Neuronal stem cell (in vitro differentiated cells): ENCODE measurements at regions not wholly inside any gene's neighbourhood (a gene's known extent, or its start where the extent isn't known, plus 50 kb on each side); places are given as distances from the start of the nearest gene placed in this dataset.

Experiments used
- DNase-seq: peaks from one replicate; pipeline ENCODE4 v3.0.0-alpha.2; 2013; ENCODE audit warnings: low spot score
- H2AFZ ChIP-seq: one replicate; pipeline ENCODE4 v1.6.1; 2013; ENCODE audit warnings: mild to moderate bottlenecking, low read length, inconsistent platforms
- H2AK5ac ChIP-seq: 2 replicates; pipeline ENCODE4 v1.6.1; 2013; ENCODE audit warnings: low read depth, mild to moderate bottlenecking, inconsistent platforms, low read length, moderate library complexity, mixed read lengths
- H2BK120ac ChIP-seq: 2 replicates; pipeline ENCODE4 v1.6.1; 2013; ENCODE audit warnings: low read depth, mild to moderate bottlenecking, inconsistent platforms, low read length, moderate library complexity, mixed read lengths
- H2BK12ac ChIP-seq: one replicate; pipeline ENCODE4 v1.6.1; 2013; ENCODE audit warnings: low read length, inconsistent platforms
- H2BK15ac ChIP-seq: 2 replicates; pipeline ENCODE4 v1.6.1; 2013; ENCODE audit warnings: mild to moderate bottlenecking, low read length, inconsistent platforms, mixed read lengths
- H2BK5ac ChIP-seq: one replicate; pipeline ENCODE4 v1.6.1; 2013; ENCODE audit warnings: inconsistent platforms, mild to moderate bottlenecking, low read length, moderate library complexity
- H3K14ac ChIP-seq: one replicate; pipeline ENCODE4 v1.6.1; 2013; ENCODE audit warnings: low read length, inconsistent platforms
- H3K18ac ChIP-seq: 2 replicates; pipeline ENCODE4 v1.6.1; 2013; ENCODE audit warnings: low read length, inconsistent platforms
- H3K23ac ChIP-seq: 2 replicates; pipeline ENCODE4 v1.6.1; 2013; ENCODE audit warnings: low read depth, mild to moderate bottlenecking, mixed read lengths, low read length, inconsistent platforms; ENCODE audit not compliant: poor library complexity
- H3K27ac ChIP-seq: replicated peaks from 3 replicates; pipeline ENCODE4 v1.5.1; 2013; ENCODE audit warnings: low read length, inconsistent platforms
- H3K27me3 ChIP-seq, 3 experiments: 2 replicates each; pipeline ENCODE4 v1.6.1; 2013; ENCODE audit warnings: low read length in 3 of 3, mild to moderate bottlenecking in 2 of 3, inconsistent platforms in 1 of 3, low read depth in 1 of 3, mixed read lengths in 1 of 3, moderate library complexity in 1 of 3; ENCODE audit not compliant: control insufficient read depth in 3 of 3, insufficient read depth in 3 of 3
- H3K36me3 ChIP-seq, 2 donors: replicated peaks in 1 of 2; 2 replicates each; pipeline ENCODE4 v1.6.1; 2013; ENCODE audit warnings: low read length in 2 of 2; ENCODE audit not compliant: control insufficient read depth in 2 of 2, insufficient read depth in 2 of 2
- H3K4ac ChIP-seq: 2 replicates; pipeline ENCODE4 v1.6.1; 2013; ENCODE audit warnings: inconsistent platforms, mild to moderate bottlenecking, low read length, moderate library complexity
- H3K4me1 ChIP-seq, 2 donors: 1 replicate in 1 of 2; 2 replicates in 1 of 2; pipeline ENCODE4 v1.6.1; 2013; ENCODE audit warnings: low read length in 2 of 2, low read depth in 1 of 2; ENCODE audit not compliant: control insufficient read depth in 2 of 2, insufficient read depth in 1 of 2
- H3K4me2 ChIP-seq: one replicate; pipeline ENCODE4 v1.6.1; 2013; ENCODE audit warnings: mild to moderate bottlenecking, low read length, inconsistent platforms; ENCODE audit not compliant: insufficient read depth, poor library complexity, severe bottlenecking
- H3K4me3 ChIP-seq, 2 donors: 2 replicates each; pipeline ENCODE4 v1.5.1; 2013; ENCODE audit warnings: low read length in 2 of 2, mild to moderate bottlenecking in 2 of 2, inconsistent platforms in 1 of 2, moderate library complexity in 1 of 2
- H3K79me1 ChIP-seq: one replicate; pipeline ENCODE4 v1.6.1; 2013; ENCODE audit warnings: low read depth, mild to moderate bottlenecking, inconsistent platforms, low read length, moderate library complexity
- H3K9ac ChIP-seq: one replicate; pipeline ENCODE4 v1.6.1; 2013; ENCODE audit warnings: mild to moderate bottlenecking, low read depth, low read length, inconsistent platforms; ENCODE audit not compliant: poor library complexity
- H3K9me3 ChIP-seq, 2 donors: replicated peaks in 1 of 2; 2 replicates each; pipeline versions ENCODE3 to v1.6.1; 2013; ENCODE audit warnings: low read length in 2 of 2, mild to moderate bottlenecking in 2 of 2, inconsistent platforms in 1 of 2, low read depth in 1 of 2, mixed read lengths in 1 of 2, moderate library complexity in 1 of 2; ENCODE audit not compliant: control insufficient read depth in 2 of 2, insufficient read depth in 1 of 2
- H4K8ac ChIP-seq: one replicate; pipeline ENCODE4 v1.6.1; 2013; ENCODE audit warnings: low read depth, mild to moderate bottlenecking, inconsistent platforms, low read length, moderate library complexity
- H4K91ac ChIP-seq: one replicate; pipeline ENCODE4 v1.6.1; 2013; ENCODE audit warnings: low read length, low read depth, mild to moderate bottlenecking, inconsistent platforms; ENCODE audit not compliant: poor library complexity
- WGBS, 2 donors: extraction: QIAGEN DNeasy Blood & Tissue Kit; methylation state at CpG; one replicate each; pipeline ENCODE4 v1.1.7; 2013; ENCODE audit warnings: missing lambda C conversion rate in 2 of 2, mixed read lengths in 1 of 2; ENCODE audit not compliant: insufficient read length in 2 of 2, insufficient replicate concordance in 1 of 2; ENCODE audit errors: extremely low coverage in 2 of 2; 5-methylcytosine and 5-hydroxymethylcytosine counted together

GRCh38 chr7:72476608-72477305 lies 64.6 kb upstream of the CALN1 start:
- H3K36me3 ChIP-seq = no peaks in the 10 kb centered on the region
- no peak overlapping the region for H2BK12ac ChIP-seq
- no peak for DNase-seq
- no peak overlapping the region for H2BK120ac ChIP-seq
- H2BK5ac ChIP-seq = no peak overlapping the region
- H3K4ac ChIP-seq = no peak overlapping the region
- H2AFZ ChIP-seq = no peak overlapping the region
- peaks cover 0 to 2% of the 10 kb centered on the region in 2 donors for H3K9me3 ChIP-seq
- H3K4me2 ChIP-seq = no peak overlapping the region
- H3K23ac ChIP-seq = no peak overlapping the region
- no peak overlapping the region for H3K4me3 ChIP-seq
- H2AK5ac ChIP-seq = no peak overlapping the region
- WGBS, 2 donors = no CpG with 5 or more reads among the region's 16 CpGs
- H4K91ac ChIP-seq = no peak overlapping the region
- no peaks in the 10 kb centered on the region for H3K27me3 ChIP-seq
- H3K27ac ChIP-seq = no peak overlapping the region
- H3K18ac ChIP-seq = no peak overlapping the region
- H2BK15ac ChIP-seq = no peak overlapping the region
- no peaks in the 10 kb centered on the region for H3K79me1 ChIP-seq
- H3K14ac ChIP-seq = no peak overlapping the region
- no peaks in the 10 kb centered on the region for H3K4me1 ChIP-seq
- no peak overlapping the region for H3K9ac ChIP-seq
- H4K8ac ChIP-seq = no peak overlapping the region

GRCh38 chr7:72467237-72467636 lies 55.1 kb upstream of the CALN1 start:
- Histone ChIP-seq H3K14ac (no peak overlapping the region), H3K4me1 (no peaks in the 10 kb centered on the region), H3K18ac (no peak overlapping the region), H3K9ac (no peak overlapping the region), H3K4ac (no peak overlapping the region), H3K36me3 (no peaks in the 10 kb centered on the region), H4K91ac (no peak overlapping the region), H3K23ac (no peak overlapping the region), H2AFZ (no peak overlapping the region), H2BK12ac (no peak overlapping the region), H3K27me3 (no peaks in the 10 kb centered on the region), H3K27ac (no peak overlapping the region), H2BK15ac (no peak overlapping the region), H3K79me1 (no peaks in the 10 kb centered on the region), H2BK5ac (peak overlapping the region; percentile 11), H2BK120ac (no peak overlapping the region), H3K4me3 (no peak overlapping the region), H4K8ac (no peak overlapping the region), H3K4me2 (no peak overlapping the region), H2AK5ac (no peak overlapping the region), H3K9me3 (no peaks in the 10 kb centered on the region)
- no CpG with 5 or more reads among the region's 9 CpGs for WGBS, 2 donors
- no peak for DNase-seq

GRCh38 chr7:72466797-72467196 lies 54.7 kb upstream of the CALN1 start:
- Histone ChIP-seq H3K18ac (no peak overlapping the region), H4K91ac (no peak overlapping the region), H3K4me3 (no peak overlapping the region), H4K8ac (no peak overlapping the region), H3K14ac (no peak overlapping the region), H3K36me3 (no peaks in the 10 kb centered on the region), H3K4ac (no peak overlapping the region), H2AK5ac (no peak overlapping the region), H3K23ac (no peak overlapping the region), H2BK120ac (no peak overlapping the region), H3K4me2 (no peak overlapping the region), H3K79me1 (no peaks in the 10 kb centered on the region), H2BK15ac (no peak overlapping the region), H3K9ac (no peak overlapping the region), H2BK5ac (peak overlapping the region; percentile 11), H3K9me3 (no peaks in the 10 kb centered on the region), H2BK12ac (no peak overlapping the region), H2AFZ (no peak overlapping the region), H3K27ac (no peak overlapping the region), H3K27me3 (no peaks in the 10 kb centered on the region), H3K4me1 (no peaks in the 10 kb centered on the region)
- no peak for DNase-seq
- WGBS, 2 donors = no CpG with 5 or more reads among the region's 2 CpGs

- DNase-seq = no peak
- Histone ChIP-seq H3K27me3 (no peaks in the 10 kb centered on the region), H3K23ac (no peak overlapping the region), H3K79me1 (no peaks in the 10 kb centered on the region), H2BK15ac (no peak overlapping the region), H3K36me3 (no peaks in the 10 kb centered on the region), H3K27ac (no peak overlapping the region), H2BK12ac (no peak overlapping the region), H2BK5ac (no peak overlapping the region), H3K4me1 (no peaks in the 10 kb centered on the region), H3K9me3 (no peaks in the 10 kb centered on the region), H4K8ac (no peak overlapping the region), H3K4me3 (no peak overlapping the region), H2AK5ac (no peak overlapping the region), H3K9ac (no peak overlapping the region), H3K18ac (no peak overlapping the region), H2BK120ac (no peak overlapping the region), H3K4ac (no peak overlapping the region), H3K14ac (no peak overlapping the region), H4K91ac (no peak overlapping the region), H2AFZ (no peak overlapping the region), H3K4me2 (no peak overlapping the region)
- no CpG with 5 or more reads among the region's 5 CpGs for WGBS, 2 donors
Measured at GRCh38 chr7:72465521-72465920, 53.4 kb upstream of the CALN1 start.
